Fibroblast of mammary gland (primary cell): ENCODE measurements at regions not wholly inside any gene's neighbourhood (a gene's known extent, or its start where the extent isn't known, plus 50 kb on each side); places are given as distances from the start of the nearest gene placed in this dataset.
A peak's percentile ranks its signal among the peaks of the same experiment; 100 is the strongest.
"Not testable (repeated sequence)": the region's sequence is repeated elsewhere in the genome, so short reads cannot be mapped to it uniquely, and the experiment has no call there.

ENCODE experiments used
- DNase-seq: peaks from one replicate; pipeline ENCODE4 v3.0.0-alpha.2; 2010; ENCODE audit warnings: low read depth
- H3K4me3 ChIP-seq: 2 replicates; pipeline ENCODE4 v1.5.1; 2011; ENCODE audit warnings: low read depth, mild to moderate bottlenecking, low read length, moderate library complexity; ENCODE audit not compliant: control insufficient read depth
- TF ChIP-seq, protein P1 (sequence below): conservative IDR thresholded peaks from 2 replicates; pipeline ENCODE4 v1.5.1; 2011; ENCODE audit warnings: low read depth, low read length, inconsistent platforms; ENCODE audit not compliant: control insufficient read depth, insufficient read depth

DNA sequence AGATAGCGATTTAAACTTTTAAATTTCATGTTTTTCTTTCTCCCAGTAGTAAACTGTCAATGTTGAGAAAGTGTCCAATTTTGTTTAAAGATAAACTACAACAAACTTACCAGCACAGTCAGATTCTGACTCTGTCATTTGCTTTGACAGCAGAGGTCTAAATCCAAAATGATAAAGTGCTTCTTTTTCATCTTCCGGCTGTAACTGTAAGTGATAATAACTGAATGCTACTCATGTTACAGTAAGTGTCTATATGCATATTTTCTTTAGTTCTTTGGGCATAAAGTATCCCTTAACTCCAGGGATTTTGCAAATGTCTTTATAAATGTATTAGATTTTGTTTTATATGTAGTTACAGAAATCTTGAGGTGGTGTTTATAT lies 610.4 kb downstream of the RFPL4B start:
- no peak for DNase-seq
- TF ChIP-seq, protein P1, sequence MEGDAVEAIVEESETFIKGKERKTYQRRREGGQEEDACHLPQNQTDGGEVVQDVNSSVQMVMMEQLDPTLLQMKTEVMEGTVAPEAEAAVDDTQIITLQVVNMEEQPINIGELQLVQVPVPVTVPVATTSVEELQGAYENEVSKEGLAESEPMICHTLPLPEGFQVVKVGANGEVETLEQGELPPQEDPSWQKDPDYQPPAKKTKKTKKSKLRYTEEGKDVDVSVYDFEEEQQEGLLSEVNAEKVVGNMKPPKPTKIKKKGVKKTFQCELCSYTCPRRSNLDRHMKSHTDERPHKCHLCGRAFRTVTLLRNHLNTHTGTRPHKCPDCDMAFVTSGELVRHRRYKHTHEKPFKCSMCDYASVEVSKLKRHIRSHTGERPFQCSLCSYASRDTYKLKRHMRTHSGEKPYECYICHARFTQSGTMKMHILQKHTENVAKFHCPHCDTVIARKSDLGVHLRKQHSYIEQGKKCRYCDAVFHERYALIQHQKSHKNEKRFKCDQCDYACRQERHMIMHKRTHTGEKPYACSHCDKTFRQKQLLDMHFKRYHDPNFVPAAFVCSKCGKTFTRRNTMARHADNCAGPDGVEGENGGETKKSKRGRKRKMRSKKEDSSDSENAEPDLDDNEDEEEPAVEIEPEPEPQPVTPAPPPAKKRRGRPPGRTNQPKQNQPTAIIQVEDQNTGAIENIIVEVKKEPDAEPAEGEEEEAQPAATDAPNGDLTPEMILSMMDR: no peak
- H3K4me3 ChIP-seq: no peak overlapping the region

DNA sequence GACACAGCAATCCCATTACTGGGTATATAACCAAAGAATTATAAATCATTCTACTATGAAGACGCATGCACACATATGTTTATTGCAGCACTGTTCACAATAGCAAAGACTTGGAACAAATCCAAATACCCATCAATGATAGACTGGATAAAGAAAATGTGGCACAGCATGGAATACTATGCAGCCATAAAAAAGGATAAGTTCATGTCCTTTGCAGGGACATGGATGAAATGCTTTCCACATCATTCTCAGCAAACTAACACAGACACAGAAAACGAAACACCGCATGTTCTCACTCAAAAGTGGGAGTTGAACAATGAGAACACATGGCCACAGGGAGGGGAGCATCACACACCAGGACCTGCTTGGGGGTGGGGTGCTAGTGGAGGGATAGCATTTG lies 613.0 kb downstream of the RFPL4B start:
- DNase-seq, H3K4me3 ChIP-seq: not testable (repeated sequence)

DNA sequence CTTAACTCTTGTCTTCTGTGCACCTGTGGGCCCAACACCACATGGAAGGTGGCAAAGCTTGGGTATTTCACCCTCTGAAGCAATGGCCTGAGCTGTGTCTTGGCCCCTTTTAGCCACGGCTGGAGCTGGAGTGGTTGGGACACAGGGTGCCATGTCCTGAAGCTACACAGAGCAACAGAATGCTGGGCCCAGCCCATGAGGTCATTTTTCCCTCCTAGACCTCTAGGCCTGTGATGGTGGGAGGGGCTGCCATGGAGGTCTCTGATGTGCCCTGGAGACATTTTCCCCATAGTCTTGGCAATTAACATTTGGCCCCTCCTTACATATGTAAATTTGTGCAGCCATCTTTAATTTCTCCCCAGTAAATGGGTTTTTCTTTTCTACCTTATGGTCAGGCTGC lies 620.8 kb downstream of the RFPL4B start:
- TF ChIP-seq, protein P1: no peak
- no peak overlapping the region for H3K4me3 ChIP-seq
- no peak for DNase-seq

DNA sequence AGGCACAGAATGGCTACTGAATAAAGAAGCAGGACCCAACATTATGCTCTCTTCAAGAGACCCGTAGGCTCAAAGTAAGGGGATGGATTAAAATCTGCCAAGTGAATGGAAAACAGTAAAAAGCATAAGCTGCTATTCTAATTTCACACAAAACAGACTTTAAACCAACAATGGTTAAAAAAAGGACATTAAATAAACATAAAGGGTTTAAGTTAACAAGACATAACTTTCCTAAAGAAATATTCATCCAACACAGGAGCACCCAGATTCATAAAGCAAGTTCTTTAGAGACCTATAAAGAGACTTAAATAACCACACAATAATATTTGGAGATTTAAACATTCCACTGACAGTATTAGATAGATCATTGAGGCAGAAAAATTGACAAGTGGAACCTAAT lies 624.5 kb downstream of the RFPL4B start:
- H3K4me3 ChIP-seq: no peak overlapping the region
- no peak for DNase-seq
- TF ChIP-seq, protein P1: no peak

DNA sequence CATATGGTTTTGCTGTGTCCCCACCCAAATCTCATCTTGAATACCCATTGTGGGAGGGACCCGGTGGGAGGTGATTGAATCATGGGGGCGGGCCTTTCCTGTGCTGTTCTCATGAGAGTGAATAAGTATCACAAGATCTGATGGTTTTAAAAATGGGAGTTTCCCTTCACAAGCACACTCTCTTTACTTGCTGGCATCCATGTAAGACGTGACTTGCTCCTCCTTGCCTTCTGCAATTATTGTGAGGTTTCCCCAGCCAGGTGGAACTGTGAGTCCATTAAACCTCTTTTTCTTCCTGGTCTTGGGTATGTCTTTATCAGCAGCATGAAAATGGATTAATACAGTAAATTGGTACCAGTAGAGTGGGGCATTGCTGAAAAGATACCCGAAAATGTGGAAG lies 627.8 kb downstream of the RFPL4B start:
- DNase-seq, H3K4me3 ChIP-seq: not testable (repeated sequence)

DNA sequence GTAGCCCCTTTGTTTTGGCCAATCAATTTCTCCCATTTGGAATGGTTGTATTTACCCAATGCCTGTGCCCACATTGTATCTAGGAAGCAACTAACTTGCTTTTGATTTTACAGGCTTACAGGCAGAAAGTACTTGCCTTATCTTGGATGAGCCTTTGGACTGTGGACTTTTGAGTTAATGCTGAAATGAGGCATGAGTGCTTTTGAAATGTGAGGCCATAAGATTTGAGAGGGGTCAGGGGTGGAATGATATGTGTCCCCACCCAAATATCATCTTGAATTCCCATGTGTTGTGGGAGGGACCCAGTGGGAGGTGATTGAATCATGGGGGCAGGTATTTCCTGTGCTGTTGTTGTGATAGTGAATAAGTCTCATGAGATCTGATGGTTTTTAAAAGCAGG lies 629.4 kb downstream of the RFPL4B start:
- H3K4me3 ChIP-seq, DNase-seq: not testable (repeated sequence)

DNA sequence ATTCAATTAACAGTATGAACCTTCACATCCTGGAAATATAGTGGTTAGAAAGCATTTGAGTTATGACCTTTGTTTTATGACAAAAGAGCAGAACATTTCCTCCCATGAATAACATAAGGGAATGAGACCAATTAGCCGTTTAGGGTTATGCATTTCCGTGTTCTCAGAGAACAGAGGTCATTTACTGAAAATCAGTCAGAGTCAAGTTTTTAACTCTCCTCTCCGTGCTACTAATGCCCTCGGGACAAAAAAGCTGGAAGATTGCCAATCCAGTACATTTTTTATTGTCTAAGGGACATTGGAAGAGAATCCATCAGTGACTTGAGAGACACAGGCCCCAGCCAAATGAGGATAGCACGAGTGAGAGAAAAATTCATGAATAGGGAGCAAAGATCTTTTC lies 632.7 kb downstream of the RFPL4B start:
- TF ChIP-seq, protein P1: no peak
- DNase-seq: peak; percentile 80
- H3K4me3 ChIP-seq: no peak overlapping the region

DNA sequence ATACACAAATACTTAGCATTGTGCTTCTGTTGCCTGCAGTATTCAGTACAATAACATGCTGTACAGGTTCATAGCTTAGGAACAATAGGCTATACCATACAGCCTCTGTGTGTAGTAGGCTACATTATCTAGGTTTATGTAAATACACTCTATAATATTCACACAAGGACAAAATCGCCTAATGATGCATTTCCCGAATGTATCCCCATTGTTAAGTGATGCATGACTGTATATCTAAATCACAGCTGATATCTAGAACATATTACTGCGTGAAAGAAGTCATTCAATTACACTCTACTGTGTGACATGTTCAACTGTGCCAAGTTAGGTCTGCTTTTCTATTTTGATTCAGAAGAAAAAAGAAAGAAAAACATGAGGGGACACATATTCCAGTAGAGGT lies 633.5 kb downstream of the RFPL4B start:
- no peak overlapping the region for H3K4me3 ChIP-seq
- DNase-seq: no peak
- TF ChIP-seq, protein P1: no peak
